A673 (cell line): ENCODE measurements at regions not wholly inside any gene's neighbourhood (a gene's known extent, or its start where the extent isn't known, plus 50 kb on each side); places are given as distances from the start of the nearest gene placed in this dataset.

Experiments used
- BruUV-seq: library from RNA; stranded (reverse); fragments of 400-500 nt; replicated peaks from 2 replicates; lab custom pipeline; 2021; lab: Mats Ljungman, UMichigan
- CTCF ChIA-PET: fragments of 300-600 bp; sonication (Branson Sonifier 250); formaldehyde crosslinking; loops from one replicate; lab custom pipeline; 2022; ENCODE audit warnings: antibody characterized with exemption; lab: Charles Lee
- POLR2A ChIA-PET: fragments of 300-600 bp; sonication (Branson Sonifier 250); formaldehyde crosslinking; loops from one replicate; lab custom pipeline; 2022; ENCODE audit warnings: antibody characterized with exemption; ENCODE audit not compliant: low non-redundant PET; lab: Charles Lee
- DNase-seq: peaks from one replicate; pipeline ENCODE4 v3.0.0-alpha.2; 2015; ENCODE audit warnings: low spot score
- H3K27ac ChIP-seq: fragments of 200-600 bp; sonication (generic); 2 replicates; pipeline ENCODE4 v1.5.1; 2016; ENCODE audit warnings: mixed run types, low read depth, mild to moderate bottlenecking, mixed read lengths, antibody characterized with exemption, low read length; ENCODE audit not compliant: poor library complexity, severe bottlenecking
- H3K27me3 ChIP-seq: fragments of 200-600 bp; sonication (generic); replicated peaks from 2 replicates; pipeline ENCODE4 v1.6.1; 2017; ENCODE audit warnings: mixed run types, low read depth, mild to moderate bottlenecking, mixed read lengths, antibody characterized with exemption, low read length; ENCODE audit not compliant: insufficient read depth, poor library complexity
- H3K36me3 ChIP-seq: fragments of 200-600 bp; sonication (generic); 2 replicates; pipeline ENCODE4 v1.6.1; 2016; ENCODE audit warnings: mixed run types, mild to moderate bottlenecking, mixed read lengths, antibody characterized with exemption, low read length; ENCODE audit not compliant: insufficient read depth, poor library complexity, severe bottlenecking
- H3K4me1 ChIP-seq: fragments of 200-600 bp; sonication (generic); 2 replicates; pipeline ENCODE4 v1.6.1; 2017; ENCODE audit warnings: mixed run types, mild to moderate bottlenecking, mixed read lengths, antibody characterized with exemption, low read length; ENCODE audit not compliant: insufficient read depth, poor library complexity, severe bottlenecking
- H3K4me3 ChIP-seq: fragments of 200-600 bp; sonication (generic); 2 replicates; pipeline ENCODE4 v1.5.1; 2016; ENCODE audit warnings: low read depth, mixed run types, mild to moderate bottlenecking, mixed read lengths, low read length; ENCODE audit not compliant: poor library complexity, severe bottlenecking
- H3K9me3 ChIP-seq: fragments of 200-600 bp; sonication (generic); 2 replicates; pipeline ENCODE4 v1.6.1; 2016; ENCODE audit warnings: mixed run types, low read depth, mild to moderate bottlenecking, mixed read lengths, antibody characterized with exemption, low read length; ENCODE audit not compliant: poor library complexity, severe bottlenecking
- EZH2 ChIP-seq: fragments of 200-600 bp; sonication (generic); IDR thresholded peaks from 2 replicates; pipeline ENCODE4 v1.6.1; 2017; ENCODE audit warnings: borderline replicate concordance, low read depth, mild to moderate bottlenecking, mixed read lengths, antibody characterized with exemption, low read length; ENCODE audit not compliant: poor library complexity, severe bottlenecking
- intact Hi-C: fragments of 100-400 bp; cut with micrococcal nuclease; formaldehyde crosslinking; loops from one replicate; pipeline ENCODE4 v1.10.0; 2022; ENCODE audit not compliant: unreplicated experiment
- TF ChIP-seq, protein P1 (sequence below): fragments of 300-800, 200-600 bp; sonication (generic); conservative IDR thresholded peaks from 2 replicates; pipeline ENCODE4 v1.5.1; 2017; ENCODE audit warnings: low read depth, mild to moderate bottlenecking, antibody characterized with exemption, low read length, moderate library complexity, mixed read lengths

DNA sequence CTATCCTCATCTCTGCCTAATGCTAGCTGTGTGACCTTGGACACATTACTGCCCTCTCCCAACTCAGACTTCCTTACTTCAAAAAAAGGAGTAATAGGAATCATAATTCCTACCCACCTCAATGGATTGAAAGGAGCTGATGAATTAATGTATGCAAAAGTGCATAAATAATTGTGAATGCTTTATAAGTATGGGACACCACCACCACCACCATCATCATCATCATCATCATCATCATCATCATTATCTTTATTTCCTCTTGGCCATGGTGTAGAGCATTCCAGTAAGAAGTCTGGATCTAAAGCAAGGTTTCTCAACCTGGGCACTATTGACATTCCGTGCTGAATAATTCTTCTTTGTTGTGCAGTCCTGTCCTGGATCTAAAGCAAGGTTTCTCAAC, 282.5 kb downstream of the MEX3B start:
- ChIA-PET POLR2A (no interaction called here), CTCF (no interaction called here)
- no peak for DNase-seq
- Histone ChIP-seq H3K27me3 (no peaks in the 10 kb centered on the region), H3K27ac (no peak overlapping the region), H3K36me3 (no peaks in the 10 kb centered on the region), H3K4me3 (no peak overlapping the region), H3K9me3 (no peaks in the 10 kb centered on the region), H3K4me1 (no peaks in the 10 kb centered on the region)
- intact Hi-C loops = no loop called here
- no peak for TF ChIP-seq EZH2
- TF ChIP-seq, protein P1, sequence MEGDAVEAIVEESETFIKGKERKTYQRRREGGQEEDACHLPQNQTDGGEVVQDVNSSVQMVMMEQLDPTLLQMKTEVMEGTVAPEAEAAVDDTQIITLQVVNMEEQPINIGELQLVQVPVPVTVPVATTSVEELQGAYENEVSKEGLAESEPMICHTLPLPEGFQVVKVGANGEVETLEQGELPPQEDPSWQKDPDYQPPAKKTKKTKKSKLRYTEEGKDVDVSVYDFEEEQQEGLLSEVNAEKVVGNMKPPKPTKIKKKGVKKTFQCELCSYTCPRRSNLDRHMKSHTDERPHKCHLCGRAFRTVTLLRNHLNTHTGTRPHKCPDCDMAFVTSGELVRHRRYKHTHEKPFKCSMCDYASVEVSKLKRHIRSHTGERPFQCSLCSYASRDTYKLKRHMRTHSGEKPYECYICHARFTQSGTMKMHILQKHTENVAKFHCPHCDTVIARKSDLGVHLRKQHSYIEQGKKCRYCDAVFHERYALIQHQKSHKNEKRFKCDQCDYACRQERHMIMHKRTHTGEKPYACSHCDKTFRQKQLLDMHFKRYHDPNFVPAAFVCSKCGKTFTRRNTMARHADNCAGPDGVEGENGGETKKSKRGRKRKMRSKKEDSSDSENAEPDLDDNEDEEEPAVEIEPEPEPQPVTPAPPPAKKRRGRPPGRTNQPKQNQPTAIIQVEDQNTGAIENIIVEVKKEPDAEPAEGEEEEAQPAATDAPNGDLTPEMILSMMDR = no peak
- BruUV-seq = no TSS peak

GRCh38 chr15:81760686-81761085, 285.1 kb downstream of the MEX3B start:
- ChIA-PET CTCF (no interaction called here), POLR2A (no interaction called here)
- Histone ChIP-seq H3K9me3 (no peaks in the 10 kb centered on the region), H3K4me3 (no peak overlapping the region), H3K27ac (no peak overlapping the region), H3K36me3 (no peaks in the 10 kb centered on the region), H3K4me1 (no peaks in the 10 kb centered on the region), H3K27me3 (no peaks in the 10 kb centered on the region)
- no peak for DNase-seq
- BruUV-seq = no TSS peak
- intact Hi-C loops = no loop called here
- TF ChIP-seq EZH2 = no peak
- TF ChIP-seq, protein P1 = no peak

DNA sequence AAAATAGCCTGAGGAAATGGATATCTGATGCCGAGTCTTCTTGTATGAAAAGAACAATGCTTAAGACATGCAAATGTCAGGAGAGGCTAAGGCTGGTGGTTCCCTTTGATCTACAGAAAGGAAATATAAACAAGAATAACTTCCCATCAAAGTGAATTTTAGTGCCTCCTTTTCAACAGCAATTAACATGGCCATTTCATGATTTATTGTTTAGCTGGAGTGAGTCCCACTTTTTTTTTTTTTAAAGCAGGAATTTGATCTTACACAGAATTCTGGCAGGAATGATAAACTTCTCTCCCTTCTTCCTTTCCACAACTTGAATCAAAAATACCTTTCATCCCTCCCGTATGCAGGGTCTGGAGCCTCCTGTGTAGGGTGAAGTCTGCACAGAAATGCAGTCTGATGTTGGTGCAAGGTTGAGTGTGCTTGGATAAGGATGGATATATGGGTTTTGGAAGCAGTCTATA, 287.0 kb downstream of the MEX3B start:
- ChIA-PET POLR2A (no interaction called here), CTCF (no interaction called here)
- Histone ChIP-seq H3K4me3 (no peak overlapping the region), H3K4me1 (no peaks in the 10 kb centered on the region), H3K27me3 (no peaks in the 10 kb centered on the region), H3K36me3 (no peaks in the 10 kb centered on the region), H3K9me3 (no peaks in the 10 kb centered on the region), H3K27ac (no peak overlapping the region)
- intact Hi-C loops = no loop called here
- no TSS peak for BruUV-seq
- no peak for TF ChIP-seq EZH2
- TF ChIP-seq, protein P1 = no peak
- DNase-seq = peak; percentile 3
